ENCODE measurements at regions not wholly inside any gene's neighbourhood (a gene's known extent, or its start where the extent isn't known, plus 50 kb on each side); places are given as distances from the start of the nearest gene placed in this dataset.

DNA sequence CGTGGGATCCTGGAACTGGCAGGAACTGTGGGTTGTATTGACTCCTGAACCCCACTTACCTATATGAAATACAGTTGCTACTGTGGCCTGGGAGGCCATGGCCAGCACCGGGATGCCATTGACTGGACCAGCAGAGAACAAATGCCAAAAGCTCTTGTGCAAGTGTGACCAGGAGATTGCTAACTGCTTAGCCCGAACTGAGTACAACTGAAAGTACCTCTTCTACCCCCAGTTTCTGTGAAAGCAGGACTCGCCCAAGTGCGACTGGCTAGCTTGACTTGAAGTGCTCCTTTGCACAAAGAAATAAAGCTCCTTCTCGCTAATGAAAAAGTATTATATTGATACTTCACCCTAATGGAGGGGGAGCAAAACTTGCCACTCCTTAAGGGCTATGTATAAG lies 101.3 kb upstream of the ATP11B start:
- DNase-seq (ENCODE audit: low read depth): no peak

DNA sequence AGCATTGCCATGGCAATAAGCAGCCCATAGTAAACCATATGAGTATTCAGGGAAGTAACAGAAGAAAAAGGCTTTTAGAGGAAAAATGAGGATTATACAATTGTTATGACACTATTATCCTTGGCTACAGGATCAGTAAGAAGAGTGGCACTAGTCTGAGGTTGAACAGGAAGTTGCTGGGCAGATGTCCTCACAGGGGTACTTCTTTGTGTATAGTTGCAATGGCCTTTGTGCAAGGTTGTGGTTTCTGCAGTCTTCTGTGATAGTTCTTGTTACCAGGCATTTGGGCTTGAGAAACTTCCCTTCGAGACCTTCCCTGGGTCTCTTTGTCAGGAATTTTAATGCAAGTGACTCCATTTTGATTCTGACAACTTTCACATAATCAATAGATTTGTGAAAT lies 100.6 kb upstream of the ATP11B start:
- no peak for DNase-seq (ENCODE audit: low read depth)

DNA sequence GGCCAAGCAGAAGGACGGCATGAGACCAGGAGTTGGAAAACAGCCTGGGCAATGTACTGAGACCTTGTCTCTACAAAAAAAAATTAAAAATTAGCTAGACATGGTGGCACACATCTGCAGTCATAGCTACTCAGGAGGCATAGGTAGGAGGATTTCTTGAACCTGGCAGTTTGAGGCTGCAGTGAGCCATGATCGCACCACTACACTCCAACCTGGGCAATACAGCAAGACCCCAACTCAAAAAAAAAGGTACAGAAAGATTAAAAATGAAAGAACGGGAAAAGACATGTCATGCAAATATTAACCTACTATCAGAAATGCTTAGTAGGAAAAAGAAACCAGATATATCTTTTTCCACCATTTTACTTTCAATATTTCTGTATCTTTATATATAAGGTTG lies 99.6 kb upstream of the ATP11B start:
- no peak for DNase-seq (ENCODE audit: low read depth)

DNA sequence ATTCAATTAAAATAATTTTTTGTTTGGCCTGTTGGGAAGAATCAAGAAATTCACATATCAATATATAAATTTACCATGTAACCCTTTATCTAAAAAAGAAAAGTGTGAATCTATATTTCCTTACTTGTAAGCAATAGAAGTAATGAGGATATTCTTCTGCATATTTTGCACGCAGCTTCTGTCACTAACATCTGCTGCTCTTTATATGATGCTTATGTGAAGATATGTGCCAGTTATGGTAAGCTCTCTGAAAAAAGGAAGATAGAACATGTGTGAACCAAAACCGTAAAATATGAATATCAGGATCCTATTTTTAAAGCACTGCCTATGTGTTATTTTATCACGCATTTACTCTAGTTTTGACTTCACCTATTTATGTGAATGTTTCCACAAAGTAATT lies 96.4 kb upstream of the ATP11B start:
- no peak for DNase-seq (ENCODE audit: low read depth)

DNA sequence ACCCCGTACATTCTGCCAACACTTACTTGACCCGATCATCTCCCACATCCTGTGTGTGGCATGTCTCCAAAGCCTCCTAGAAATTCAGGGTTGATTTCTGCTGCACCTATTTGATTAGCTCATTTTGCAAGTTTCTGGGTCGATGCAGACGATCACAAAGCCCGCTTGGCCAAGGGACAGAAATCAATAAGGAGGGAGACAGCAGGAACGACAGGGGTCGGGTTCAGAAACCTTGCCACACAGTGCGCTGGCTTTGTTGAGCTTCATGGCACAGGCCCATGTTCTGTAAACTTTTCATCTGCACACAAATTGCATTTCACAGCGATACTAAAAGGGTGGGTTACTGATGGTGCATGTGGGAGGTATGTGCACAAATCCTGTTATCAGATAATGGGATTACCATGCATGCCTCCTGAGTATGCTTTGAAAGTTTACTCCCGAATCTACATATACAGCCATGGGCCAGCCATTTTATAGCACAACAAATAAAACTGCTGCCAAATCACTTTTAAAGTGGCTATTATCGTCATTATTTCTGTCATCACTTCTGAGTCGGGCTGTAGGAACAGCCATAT lies 95.9 kb upstream of the ATP11B start:
- DNase-seq (ENCODE audit: low read depth): no peak

DNA sequence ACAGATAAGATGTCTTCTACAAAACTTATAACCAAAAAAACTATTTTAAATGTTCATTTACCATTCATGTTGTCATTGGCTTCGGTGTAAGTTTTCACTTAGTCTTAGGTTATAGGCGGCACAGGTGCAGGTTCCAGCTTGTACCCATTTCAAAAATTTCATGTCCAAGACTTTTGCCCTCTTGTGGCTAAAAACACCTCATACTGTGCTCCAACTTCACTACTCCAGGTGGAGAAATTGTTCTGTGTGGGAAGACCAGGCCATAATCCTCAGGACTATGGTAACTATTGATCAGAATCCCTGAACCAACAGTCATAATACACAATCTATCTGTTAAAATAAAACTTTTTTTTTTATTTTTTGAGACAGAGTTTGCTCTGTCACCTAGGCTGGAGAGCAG lies 95.2 kb upstream of the ATP11B start:
- DNase-seq (ENCODE audit: low read depth): no peak

DNA sequence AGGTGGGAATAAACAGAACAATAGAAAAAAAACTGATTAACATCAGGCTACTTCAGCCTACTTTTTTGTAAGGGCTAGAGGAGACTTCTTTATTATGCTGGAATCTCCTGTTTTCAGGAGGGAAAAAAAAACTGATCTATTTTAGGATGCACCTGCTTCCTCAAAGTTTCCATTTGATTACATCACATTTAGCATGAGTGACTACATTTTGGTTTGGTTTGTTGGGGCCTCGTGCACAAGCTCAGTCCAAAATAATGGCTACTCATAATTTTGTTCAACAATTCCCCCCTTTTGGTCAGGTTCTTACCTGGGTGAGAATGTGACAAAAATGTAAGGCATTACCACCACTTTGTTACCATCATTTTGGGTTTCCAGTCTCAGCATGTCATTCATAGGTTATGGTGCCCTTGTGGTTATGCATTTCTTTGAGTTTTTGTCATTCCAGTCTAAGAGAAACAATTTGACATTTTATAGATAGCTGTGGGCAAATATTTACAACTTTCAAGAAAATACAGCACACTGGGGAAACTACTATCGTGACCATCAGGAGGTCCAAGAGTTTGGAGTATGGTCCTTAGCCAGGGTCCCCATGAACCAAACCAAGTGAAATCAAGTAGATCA lies 93.6 kb upstream of the ATP11B start:
- no peak for DNase-seq (ENCODE audit: low read depth)

DNA sequence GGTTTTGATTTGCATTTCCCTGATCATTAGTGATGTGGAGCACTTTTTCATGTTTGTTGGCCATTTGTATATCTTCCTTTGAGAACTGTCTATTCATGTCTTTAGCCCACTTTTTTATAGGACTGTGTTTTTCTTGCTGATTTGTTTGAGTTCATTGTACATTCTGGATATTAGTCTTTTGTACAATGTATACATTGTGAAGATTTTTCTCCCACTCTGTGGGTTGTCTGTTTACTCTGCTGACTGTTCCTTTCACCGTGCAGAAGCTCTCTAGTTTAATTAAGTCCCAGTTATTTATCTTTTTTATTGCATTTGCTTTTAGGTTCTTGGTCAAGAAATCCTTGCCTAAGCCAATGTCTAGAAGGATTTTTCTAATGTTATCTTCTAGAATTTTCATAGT lies 91.1 kb upstream of the ATP11B start:
- DNase-seq (ENCODE audit: low read depth): no peak

DNA sequence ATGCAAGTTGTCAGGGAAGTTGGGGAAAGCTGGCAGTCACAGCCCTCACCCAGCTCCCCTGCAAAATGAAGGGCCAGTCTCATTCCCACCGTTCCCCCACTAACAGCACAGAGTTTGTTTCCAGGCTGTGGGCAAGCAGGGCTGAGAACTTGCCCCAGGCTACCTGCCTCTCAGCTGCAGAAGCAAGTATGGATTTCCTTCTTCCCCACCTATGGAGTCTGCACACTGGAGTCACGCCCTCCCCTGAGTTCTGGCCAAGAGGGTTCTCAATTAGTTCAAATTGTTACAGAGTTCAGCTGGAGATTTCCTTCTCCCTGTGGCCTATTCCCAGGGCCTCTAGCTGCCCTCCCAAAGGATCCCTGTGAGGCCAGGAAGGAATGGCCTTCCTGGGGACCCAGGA lies 90.1 kb upstream of the ATP11B start:
- DNase-seq (ENCODE audit: low read depth): no peak

DNA sequence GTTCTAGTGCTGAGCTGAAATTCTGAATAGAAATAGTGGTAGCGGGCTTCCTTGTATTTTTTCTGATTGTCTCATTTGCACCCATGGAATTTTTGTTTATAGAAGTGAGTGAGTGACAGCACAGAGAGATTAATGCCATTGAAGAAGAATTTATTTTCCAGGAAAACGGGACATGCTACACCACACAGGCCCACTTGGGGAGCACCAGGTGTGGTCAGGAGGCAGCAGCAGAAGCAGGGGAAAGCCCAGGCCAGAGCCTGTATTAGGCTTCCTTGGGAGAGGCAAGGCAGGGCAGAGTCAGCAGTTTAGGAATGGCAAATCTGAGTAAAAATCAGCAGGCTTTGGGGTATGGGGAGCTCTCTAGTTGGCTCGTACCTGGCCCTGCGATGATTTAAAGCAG lies 88.4 kb upstream of the ATP11B start:
- no peak for DNase-seq (ENCODE audit: low read depth)

DNA sequence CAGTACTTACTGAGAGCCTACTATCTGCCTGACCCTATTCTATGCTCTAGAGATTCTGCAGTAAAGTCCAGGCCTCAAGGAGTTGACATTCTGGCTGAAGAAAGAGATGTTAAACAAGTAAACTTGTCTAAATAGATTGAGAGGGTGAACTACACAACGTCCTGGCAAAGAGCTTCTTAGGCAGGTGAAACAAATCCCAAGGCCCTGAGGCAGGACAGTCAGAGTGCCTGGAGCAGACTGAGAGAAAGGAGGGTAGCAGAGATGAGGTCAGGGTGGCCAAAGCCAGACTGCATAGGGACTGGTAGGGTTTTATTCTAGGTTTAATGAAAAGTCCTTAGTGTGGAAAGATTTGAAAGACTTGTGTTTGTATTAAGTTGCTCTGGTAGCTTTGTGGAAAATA lies 84.5 kb upstream of the ATP11B start:
- no peak for DNase-seq (ENCODE audit: low read depth)

DNA sequence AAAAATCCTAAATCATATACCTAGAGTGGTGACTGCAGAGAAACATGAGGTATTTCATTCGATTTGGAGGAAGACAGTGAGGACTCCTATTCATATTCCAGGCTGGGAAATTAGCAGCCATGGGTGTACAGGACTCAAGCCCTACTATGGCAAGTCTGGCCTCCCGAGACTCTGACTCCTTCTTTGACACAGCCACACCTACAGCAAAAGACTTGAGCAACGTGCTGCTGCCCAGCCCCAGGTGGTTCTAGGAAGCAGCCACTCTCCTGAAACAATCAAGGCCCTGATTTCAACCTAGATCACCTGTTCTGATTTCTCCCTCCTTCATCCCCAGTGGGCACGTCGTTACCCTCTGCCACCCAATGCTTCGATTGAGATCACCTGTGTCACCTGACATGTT lies 84.0 kb upstream of the ATP11B start:
- no peak for DNase-seq (ENCODE audit: low read depth)

DNA sequence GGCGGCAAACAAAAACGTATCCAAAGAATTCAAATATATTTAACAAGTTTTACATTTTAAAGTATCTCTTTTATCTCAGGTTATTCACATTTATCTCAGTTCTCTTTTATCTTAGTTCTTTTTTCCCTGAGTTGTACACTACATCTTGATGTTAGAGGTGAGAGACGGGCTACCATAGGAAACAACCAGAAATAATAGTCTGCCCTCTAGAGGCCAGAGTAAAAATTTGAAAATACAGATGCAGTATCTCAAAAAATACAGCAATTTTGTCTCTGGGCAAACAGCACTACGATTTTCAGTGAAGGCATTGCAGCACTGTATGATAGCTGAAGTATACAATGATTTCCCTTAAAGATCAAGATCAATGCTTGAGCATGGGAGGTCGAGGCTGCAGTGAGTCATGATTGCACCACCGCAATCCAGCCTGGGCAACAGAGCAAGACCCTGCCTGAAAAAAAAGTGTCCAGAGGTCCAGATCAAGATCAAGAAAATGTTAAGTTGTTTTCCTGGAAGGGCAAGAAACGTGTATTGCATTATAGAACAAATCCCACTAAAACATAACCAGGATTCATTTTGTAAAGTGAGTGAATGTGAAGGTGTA lies 82.6 kb upstream of the ATP11B start:
- no peak for DNase-seq (ENCODE audit: low read depth)

DNA sequence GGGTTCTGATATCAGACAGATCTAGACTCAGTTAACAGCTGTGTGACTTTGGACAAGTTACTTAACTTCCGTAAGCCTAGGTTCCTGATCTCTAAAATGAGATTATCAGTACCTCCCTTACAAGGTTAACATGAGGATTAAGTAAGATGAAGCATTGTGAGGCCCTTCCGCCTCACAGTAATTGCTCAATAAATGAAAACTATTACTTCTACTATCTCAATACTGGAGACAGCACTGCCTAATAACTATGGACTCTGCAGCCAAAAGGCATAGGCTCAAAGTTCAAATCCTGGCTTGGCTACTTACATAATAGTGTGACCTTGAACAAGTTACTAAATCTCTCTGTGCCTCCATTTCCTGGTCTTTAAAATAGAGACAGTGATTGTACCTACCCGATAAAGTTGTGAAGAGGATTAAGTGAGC lies 82.0 kb upstream of the ATP11B start:
- no peak for DNase-seq (ENCODE audit: low read depth)

DNA sequence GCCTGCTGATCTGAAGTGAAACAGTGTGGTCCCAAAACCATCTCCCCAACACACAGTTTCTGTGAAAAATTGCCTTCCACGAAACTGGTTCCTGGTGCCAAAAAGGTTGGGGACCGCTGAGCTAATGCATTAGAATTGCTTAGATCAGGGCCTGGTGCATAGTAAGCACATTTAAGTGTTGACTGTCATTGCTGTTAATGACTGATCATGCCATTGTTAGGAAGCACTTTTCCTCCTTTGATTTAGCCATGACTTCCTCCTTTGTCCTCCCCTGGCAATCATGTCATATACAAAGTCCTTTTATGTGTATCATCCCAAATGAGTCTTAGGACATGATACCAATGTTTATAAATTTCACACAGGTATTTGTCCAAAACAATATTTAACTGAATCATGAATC lies 81.5 kb upstream of the ATP11B start:
- DNase-seq (ENCODE audit: low read depth): no peak

DNA sequence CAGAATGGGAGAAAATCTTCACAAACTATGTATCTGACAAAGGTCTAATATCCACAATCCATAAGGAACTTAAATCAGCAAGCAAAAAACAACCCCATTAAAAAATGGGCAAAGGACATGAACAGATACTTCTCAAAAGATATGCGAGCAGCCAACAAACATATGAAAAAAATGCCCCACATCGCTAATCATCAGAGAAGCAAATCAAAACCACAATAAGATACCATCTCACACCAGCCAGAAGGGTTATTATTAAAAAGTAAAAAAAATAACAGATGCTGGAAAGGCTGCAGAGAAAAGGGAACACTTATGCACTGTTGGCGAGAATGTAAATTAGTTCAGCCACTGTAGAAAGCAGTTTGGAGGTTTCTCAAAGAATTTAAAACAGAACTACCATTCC lies 80.2 kb upstream of the ATP11B start:
- DNase-seq (ENCODE audit: low read depth): no peak

DNA sequence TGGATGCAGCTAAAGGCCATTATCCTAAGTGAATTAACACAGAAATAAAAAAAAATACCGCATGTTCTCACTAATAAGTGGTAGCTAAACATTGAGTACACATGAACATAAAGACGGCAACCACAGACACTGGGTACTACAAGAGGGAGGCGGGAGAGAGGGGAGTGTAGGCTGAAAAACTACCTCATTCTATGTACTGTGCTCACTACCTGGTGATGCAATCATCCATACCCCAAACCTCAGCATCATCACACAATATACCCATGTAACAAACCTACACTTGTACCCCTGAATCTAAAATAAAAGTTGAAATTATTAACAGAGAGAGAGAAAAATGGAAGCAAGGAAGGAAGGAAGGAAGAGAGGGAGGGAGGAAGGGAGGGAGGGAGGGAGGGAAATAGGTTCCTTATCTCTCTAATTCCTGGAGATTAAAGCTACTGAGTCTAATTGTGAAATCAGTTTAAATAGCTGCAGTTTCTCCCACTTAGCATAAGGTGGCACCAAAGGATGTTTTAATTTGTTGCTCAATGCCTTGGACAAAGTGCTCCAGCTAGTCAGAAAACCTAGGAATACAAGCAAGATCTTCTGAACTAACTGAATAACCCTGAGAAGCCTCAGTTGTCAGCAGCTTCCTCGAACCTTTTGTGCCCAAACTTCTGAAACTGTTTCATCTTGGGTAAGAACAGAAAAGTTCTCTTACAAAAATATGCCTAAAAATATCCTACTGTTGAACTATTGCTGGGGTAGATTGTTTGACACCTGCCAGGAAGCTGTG lies 79.4 kb upstream of the ATP11B start:
- no peak for DNase-seq (ENCODE audit: low read depth)

DNA sequence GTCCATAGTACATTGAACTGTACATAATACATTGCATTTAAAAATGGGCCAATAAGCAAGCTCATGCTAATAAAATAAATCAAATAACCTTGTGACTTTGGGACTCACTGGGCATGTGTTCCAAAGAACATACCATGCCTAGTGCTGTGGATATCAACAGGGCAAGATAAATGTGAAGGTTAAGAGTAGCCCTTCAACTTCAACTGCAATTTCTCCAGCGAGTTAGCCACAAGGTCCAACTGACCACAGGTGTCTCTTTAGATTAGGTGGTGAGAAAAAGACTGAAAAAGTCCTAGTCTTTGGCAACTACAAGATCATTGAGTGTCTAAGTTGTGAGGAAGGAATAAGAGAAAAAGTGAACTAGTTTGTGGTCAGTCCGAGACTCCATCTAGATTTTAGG lies 78.3 kb upstream of the ATP11B start:
- no peak for DNase-seq (ENCODE audit: low read depth)

DNA sequence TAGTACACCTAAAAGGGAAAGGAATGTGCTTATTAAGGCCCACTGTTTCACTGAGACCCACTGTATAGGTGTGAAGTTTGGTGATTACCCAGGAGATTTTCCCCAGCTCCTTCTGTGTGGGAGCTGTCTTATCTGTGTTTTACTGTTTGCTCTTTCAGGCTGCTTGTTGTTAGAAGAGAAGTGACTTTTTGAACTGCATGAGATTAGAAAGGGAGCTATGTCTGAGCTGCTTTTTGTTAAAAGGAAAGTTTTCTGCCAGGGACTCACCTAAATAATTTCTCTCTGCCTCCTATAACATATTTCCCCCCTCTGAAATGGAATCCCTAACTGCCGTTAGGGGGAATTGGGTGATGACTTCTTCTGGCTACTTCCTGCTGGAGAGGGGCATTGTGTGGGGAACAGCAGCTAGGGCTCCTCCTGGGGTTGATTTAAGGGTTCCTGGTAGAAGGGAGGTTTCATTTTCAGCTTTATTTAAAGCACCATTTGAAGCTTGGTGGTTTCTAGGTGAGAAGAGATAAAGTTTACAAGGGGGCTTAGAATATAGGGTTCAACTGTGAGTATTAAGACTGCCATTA lies 77.1 kb upstream of the ATP11B start:
- DNase-seq (ENCODE audit: low read depth): no peak

DNA sequence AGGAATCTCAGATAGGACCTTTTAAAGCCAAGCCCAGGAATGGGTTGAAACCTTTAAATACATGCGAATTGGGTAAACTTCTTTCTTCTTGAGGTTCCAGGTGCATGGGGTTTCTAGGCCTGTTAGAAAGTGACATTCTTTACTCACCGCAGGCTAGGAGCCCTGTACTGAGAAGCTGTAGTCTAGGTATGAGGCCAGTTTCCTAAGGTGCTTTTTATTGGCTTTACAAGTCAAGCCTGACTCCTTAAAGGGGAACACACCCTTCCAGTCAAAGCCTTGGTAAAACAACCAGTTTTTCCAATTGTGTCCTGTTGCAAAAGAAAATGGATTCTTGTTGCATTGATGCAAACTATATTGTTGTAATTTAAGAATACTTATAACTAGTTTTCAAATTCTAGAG lies 76.1 kb upstream of the ATP11B start:
- no peak for DNase-seq (ENCODE audit: low read depth)

DNA sequence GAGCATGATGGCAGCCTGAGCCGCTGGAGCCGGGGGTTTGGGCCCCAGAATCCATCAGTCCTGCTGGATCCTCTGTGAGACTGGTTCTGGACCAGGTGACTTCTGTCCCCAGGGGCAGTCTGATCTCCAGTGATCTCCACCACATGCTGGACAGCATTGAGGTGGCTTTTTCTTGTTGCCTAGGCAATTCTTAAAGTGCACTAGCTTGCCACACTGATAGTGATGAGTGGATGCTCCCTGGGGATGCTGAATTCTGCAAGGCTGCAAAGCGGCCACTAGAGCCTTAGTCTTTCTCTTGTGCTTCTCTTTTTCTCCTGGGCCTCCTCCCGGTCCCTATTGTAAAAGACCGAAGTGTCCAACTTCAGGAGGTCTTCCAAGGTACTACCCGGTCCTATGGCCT lies 70.4 kb upstream of the ATP11B start:
- no peak for DNase-seq (ENCODE audit: low read depth)

DNA sequence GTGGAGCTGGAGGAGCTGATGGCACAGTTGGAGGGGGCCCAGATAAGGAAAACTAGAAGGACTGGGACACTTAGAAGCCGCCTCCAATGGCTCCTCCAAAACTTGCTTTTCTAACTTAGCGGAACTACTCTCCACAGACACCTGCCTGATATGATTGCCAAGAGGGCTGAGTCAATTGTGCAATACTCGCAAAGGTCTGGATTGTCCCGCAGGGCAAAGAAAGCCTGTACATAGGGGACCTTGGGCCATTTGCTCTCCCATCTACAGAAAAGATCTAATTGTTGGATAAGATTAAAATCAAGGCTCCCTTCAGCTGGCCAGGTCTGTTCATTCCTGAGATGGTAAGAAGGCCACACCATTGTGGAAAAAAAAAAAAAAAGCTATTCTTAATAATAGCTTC lies 69.7 kb upstream of the ATP11B start:
- no peak for DNase-seq (ENCODE audit: low read depth)
